K562 (cell line): ENCODE measurements at regions not wholly inside any gene's neighbourhood (a gene's known extent, or its start where the extent isn't known, plus 50 kb on each side); places are given as distances from the start of the nearest gene placed in this dataset.
"Not testable (repeated sequence)": the region's sequence is repeated elsewhere in the genome, so short reads cannot be mapped to it uniquely, and the experiment has no call there.

Source experiments
- ATAC-seq: fragments of 200-7000 bp; cut with Tn5 transposase; 3 replicates; pipeline ENCODE4 v1.9.1; 2020; ENCODE audit warnings: moderate library complexity
- BruUV-seq: library from RNA; stranded (reverse); fragments of 400-500 nt; replicated peaks from 2 replicates; lab custom pipeline; 2021; lab: Mats Ljungman, UMichigan
- CTCF ChIA-PET: fragments of 300-600 bp; formaldehyde crosslinking; extraction: SDS; loops from one replicate; lab custom pipeline; 2021; ENCODE audit warnings: low intra/inter-chr PET ratio; lab: Yijun Ruan, JAX
- POLR2A ChIA-PET: fragments of 300-600, 350-650 bp; sonication (Branson Sonifier 250); formaldehyde crosslinking; extraction: SDS; loops from one replicate; lab custom pipeline; 2021; ENCODE audit warnings: antibody characterized with exemption, inconsistent platforms; lab: Yijun Ruan, JAX
- DNase-seq, 4 experiments: peaks; one replicate each; pipeline versions ENCODE4 v3.0.0 to v3.0.0-alpha.2; 2011 to 2018; ENCODE audit warnings: low spot score in 3 of 4, mixed read lengths in 3 of 4; ENCODE audit errors: extremely low read depth in 1 of 4
- FAIRE-seq: peaks from 2 replicates; lab custom pipeline; 2011; peaks lifted over from hg19 to GRCh38; lab: Jason Lieb, UNC
- H2AFZ ChIP-seq: 2 replicates; pipeline ENCODE4 v1.6.0; 2011; ENCODE audit warnings: low read depth, low read length, control low read depth, inconsistent platforms
- H3K27ac ChIP-seq: fragments of 200-600 bp; 3 replicates; pipeline ENCODE4 v1.8.0; 2011; ENCODE audit warnings: low read depth, mild to moderate bottlenecking, control low read depth, inconsistent platforms, low read length, moderate library complexity, mixed read lengths; ENCODE audit errors: extremely low read depth
- H3K27me3 ChIP-seq, 2 experiments: fragments of 300-600 bp in 1 of 2; 2 replicates in 1 of 2; 3 replicates in 1 of 2; pipeline versions ENCODE4 v1.6.0 to v1.8.0; 2011; ENCODE audit warnings: inconsistent platforms in 2 of 2, low read length in 2 of 2, mild to moderate bottlenecking in 1 of 2, mixed read lengths in 1 of 2, moderate library complexity in 1 of 2; ENCODE audit not compliant: control insufficient read depth in 2 of 2, insufficient read depth in 2 of 2
- H3K36me3 ChIP-seq: fragments of 300-600 bp; 3 replicates; pipeline ENCODE4 v1.8.0; 2011; ENCODE audit warnings: mild to moderate bottlenecking, low read length, inconsistent platforms; ENCODE audit not compliant: control insufficient read depth, insufficient read depth
- H3K4me1 ChIP-seq, 2 experiments: fragments of 200-600 bp in 1 of 2; replicated peaks in 1 of 2; 2 replicates in 1 of 2; 3 replicates in 1 of 2; pipeline versions ENCODE4 v1.5.1 to v1.8.0; 2011; ENCODE audit warnings: inconsistent platforms in 2 of 2, low read length in 2 of 2, mild to moderate bottlenecking in 1 of 2, mixed read lengths in 1 of 2, moderate library complexity in 1 of 2; ENCODE audit not compliant: control insufficient read depth in 2 of 2, insufficient read depth in 2 of 2
- H3K4me2 ChIP-seq: 2 replicates; pipeline ENCODE4 v1.6.1; 2011; ENCODE audit warnings: low read length, control low read depth, inconsistent platforms, mixed read lengths; ENCODE audit not compliant: insufficient read depth
- H3K4me3 ChIP-seq: fragments of 200-600 bp; sonication (generic), shearing (Covaris generic); 2 replicates; pipeline ENCODE4 v1.5.1; 2016; ENCODE audit warnings: control low read depth, inconsistent platforms
- H3K79me2 ChIP-seq: fragments of 200-600 bp; 3 replicates; pipeline ENCODE4 v1.8.0; 2011; ENCODE audit warnings: low read length, inconsistent platforms; ENCODE audit not compliant: control insufficient read depth, insufficient read depth
- H3K9ac ChIP-seq, 2 experiments: 2 replicates each; pipeline versions ENCODE4 v1.6.0 to v1.6.1; 2011; ENCODE audit warnings: low read depth in 2 of 2, low read length in 2 of 2, control low read depth in 1 of 2, inconsistent platforms in 1 of 2, mild to moderate bottlenecking in 1 of 2, mixed read lengths in 1 of 2; ENCODE audit not compliant: insufficient read depth in 1 of 2
- H3K9me1 ChIP-seq: one replicate; pipeline ENCODE4 v1.6.0; 2011; ENCODE audit warnings: inconsistent platforms, mild to moderate bottlenecking, low read length, moderate library complexity; ENCODE audit not compliant: control insufficient read depth, insufficient read depth
- H3K9me3 ChIP-seq: replicated peaks from 2 replicates; pipeline ENCODE4 v1.5.1; 2011; ENCODE audit warnings: low read depth, low read length, inconsistent platforms; ENCODE audit not compliant: control insufficient read depth, insufficient read depth
- H4K20me1 ChIP-seq: replicated peaks from 2 replicates; pipeline ENCODE4 v1.6.1; 2011; ENCODE audit warnings: low read length, inconsistent platforms, mixed read lengths; ENCODE audit not compliant: control insufficient read depth, insufficient read depth
- ESRRB ChIP-seq: fragments of 250-450 bp; sonication (Bioruptor Pico); IDR thresholded peaks from 2 replicates; pipeline ENCODE4 v1.5.0; 2020; ENCODE audit warnings: mild to moderate bottlenecking, moderate library complexity, borderline replicate concordance
- POLR2B ChIP-seq: fragments of 450-650 bp; IDR thresholded peaks from 2 replicates; pipeline ENCODE4 v1.6.1; 2018; ENCODE audit warnings: low read depth; ENCODE audit not compliant: partially characterized antibody
- ZNF143 ChIP-seq: sonication (generic); formaldehyde crosslinking; IDR thresholded peaks from 2 replicates; pipeline ENCODE4 v1.9.0; 2022; ENCODE audit warnings: mild to moderate bottlenecking, missing genetic modification reagents
- ZNF324 ChIP-seq: fragments of 250-450 bp; sonication (Bioruptor Pico); IDR thresholded peaks from 2 replicates; pipeline ENCODE4 v1.4.0; 2020; ENCODE audit warnings: mild to moderate bottlenecking
- WGBS: fragments of 100-300 bp; shearing (Covaris generic); methylation state at CpG from one replicate; pipeline ENCODE4 v1.1.6; 2016; ENCODE audit warnings: low coverage, mixed read lengths; ENCODE audit not compliant: insufficient coverage; ENCODE audit errors: missing lambda C conversion rate; 5-methylcytosine and 5-hydroxymethylcytosine counted together
- in situ Hi-C: fragments of 300-500 bp; cut with MboI; formaldehyde crosslinking; loops from 4 replicates; pipeline ENCODE4 v1.15.0; 2018; ENCODE audit warnings: inconsistent platforms, mixed read lengths
- intact Hi-C: fragments of 100-400 bp; cut with micrococcal nuclease; formaldehyde crosslinking; loops from 2 replicates; pipeline ENCODE4 v1.14.2; 2022

DNA sequence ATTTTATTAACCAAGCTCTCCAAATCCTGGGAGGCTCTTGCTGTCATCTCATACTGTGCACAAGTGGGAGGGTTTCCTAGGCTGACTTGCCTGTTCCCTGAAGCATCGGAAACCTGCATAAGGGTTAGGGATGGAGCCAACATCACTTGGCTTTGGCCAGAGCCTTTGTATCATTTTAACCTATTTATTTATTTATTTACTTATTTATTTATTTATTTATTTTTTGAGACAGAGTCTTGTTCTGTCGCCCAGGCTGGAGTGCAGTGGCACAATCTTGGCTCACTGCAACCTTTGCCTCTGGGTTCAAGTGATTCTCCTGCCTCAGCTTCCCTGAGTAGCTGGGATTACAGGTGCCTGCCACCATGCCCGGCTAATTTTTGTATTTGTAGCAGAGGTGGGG, 645.9 kb downstream of the TYW1 start:
- 2% methylated on average over 3 of the region's 3 CpGs for WGBS
- DNase-seq, H3K9me3 ChIP-seq, ATAC-seq, H3K4me2 ChIP-seq, H3K27ac ChIP-seq, H3K9me1 ChIP-seq, POLR2A ChIA-PET, H3K9ac ChIP-seq, in situ Hi-C loops, H3K79me2 ChIP-seq, H3K4me1 ChIP-seq, BruUV-seq, H3K36me3 ChIP-seq, H3K27me3 ChIP-seq, H3K4me3 ChIP-seq, CTCF ChIA-PET, H2AFZ ChIP-seq, H4K20me1 ChIP-seq, FAIRE-seq: not testable (repeated sequence)
- intact Hi-C loops, result loop anchor here (10.0 kb wide), 1 partner anchor 62 kb away; no protein-coding TSS in a partner anchor

DNA sequence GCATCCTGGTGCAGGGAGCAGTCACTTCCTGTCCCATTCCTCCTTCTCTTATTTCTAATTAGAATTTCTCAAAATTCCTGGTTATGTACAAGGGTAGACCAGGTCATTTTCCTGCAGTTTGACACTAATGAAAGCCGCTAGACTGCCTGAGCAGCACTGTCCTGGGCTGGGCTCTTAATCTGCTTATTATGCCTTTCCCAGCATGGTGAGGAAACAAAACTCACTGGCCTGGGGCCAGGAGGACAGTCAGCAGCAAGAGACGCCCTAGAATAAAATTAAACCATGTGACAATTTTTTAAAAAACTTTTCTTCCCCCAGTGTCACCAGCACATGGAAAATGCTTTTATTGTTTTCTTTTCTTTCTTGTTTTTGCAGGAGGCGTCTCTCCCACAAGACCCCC, 647.5 kb downstream of the TYW1 start:
- Histone ChIP-seq H3K27me3 (no peaks in the 10 kb centered on the region), H3K9ac (no peak overlapping the region), H3K4me2 (no peak overlapping the region), H4K20me1 (no peaks in the 10 kb centered on the region), H3K9me1 (no peaks in the 10 kb centered on the region), H3K4me3 (no peak overlapping the region), H3K79me2 (no peaks in the 10 kb centered on the region), H3K27ac (no peak overlapping the region), H3K9me3 (no peaks in the 10 kb centered on the region), H2AFZ (no peak overlapping the region), H3K36me3 (no peaks in the 10 kb centered on the region), H3K4me1 (no peaks in the 10 kb centered on the region)
- DNase-seq, result no peak
- CTCF ChIA-PET, result no interaction called here
- no peak for TF ChIP-seq ESRRB (CRISPR knock-in tag)
- no peak for TF ChIP-seq ZNF143
- TF ChIP-seq POLR2B, result no peak
- no peak for TF ChIP-seq ZNF324
- FAIRE-seq, result no peak
- POLR2A ChIA-PET, result no interaction called here
- no peak for ATAC-seq
- 0% methylated on average over 3 of the region's 3 CpGs for WGBS
- in situ Hi-C loops (no loop called here), intact Hi-C loops (loop anchor here (10.0 kb wide), 1 partner anchor 61 kb away; no protein-coding TSS in a partner anchor)
- no TSS peak for BruUV-seq
